KMS-11 (cell line): ENCODE measurements at regions not wholly inside any gene's neighbourhood (a gene's known extent, or its start where the extent isn't known, plus 50 kb on each side); places are given as distances from the start of the nearest gene placed in this dataset.

Source experiments
- H2AFZ ChIP-seq: fragments of 200-600 bp; sonication (generic); 2 replicates; pipeline ENCODE4 v1.6.1; 2016; ENCODE audit warnings: antibody characterized with exemption, mixed run types, low read depth
- H3K27ac ChIP-seq: fragments of 200-600 bp; sonication (generic); 2 replicates; pipeline ENCODE4 v1.6.1; 2016; ENCODE audit warnings: mild to moderate bottlenecking, mixed run types
- H3K27me3 ChIP-seq: fragments of 200-600 bp; sonication (generic); 2 replicates; pipeline ENCODE4 v1.6.1; 2017; ENCODE audit warnings: mild to moderate bottlenecking, low read depth, mixed run types, moderate library complexity; ENCODE audit not compliant: insufficient read depth
- H3K36me3 ChIP-seq: fragments of 200-600 bp; sonication (generic); 2 replicates; pipeline ENCODE4 v1.6.1; 2017; ENCODE audit warnings: mild to moderate bottlenecking, mixed run types; ENCODE audit not compliant: insufficient read depth
- H3K4me1 ChIP-seq: fragments of 200-600 bp; sonication (generic); 2 replicates; pipeline ENCODE4 v1.6.1; 2016; ENCODE audit warnings: mild to moderate bottlenecking, low read depth, mixed run types; ENCODE audit not compliant: poor library complexity, severe bottlenecking
- H3K4me2 ChIP-seq: fragments of 200-600 bp; sonication (generic); 2 replicates; pipeline ENCODE4 v1.7.0; 2016; ENCODE audit warnings: mild to moderate bottlenecking, mixed run types
- H3K4me3 ChIP-seq: fragments of 200-600 bp; sonication (generic); IDR thresholded peaks from 2 replicates; pipeline ENCODE4 v1.6.1; 2017; ENCODE audit warnings: low read depth, low read length, mixed read lengths; ENCODE audit not compliant: insufficient read depth
- H3K79me2 ChIP-seq: fragments of 200-600 bp; sonication (generic); 2 replicates; pipeline ENCODE4 v1.6.1; 2016; ENCODE audit warnings: low read depth, mixed run types; ENCODE audit not compliant: insufficient read depth
- H3K9ac ChIP-seq: fragments of 200-600 bp; sonication (generic); 2 replicates; pipeline ENCODE4 v1.6.1; 2016; ENCODE audit warnings: mild to moderate bottlenecking, mixed run types
- H4K20me1 ChIP-seq: fragments of 200-600 bp; sonication (generic); 2 replicates; pipeline ENCODE4 v1.6.1; 2016; ENCODE audit warnings: mild to moderate bottlenecking, mixed run types; ENCODE audit not compliant: insufficient read depth
- TF ChIP-seq, protein P1 (sequence below): fragments of 200-600 bp; sonication (generic); conservative IDR thresholded peaks from 2 replicates; pipeline ENCODE4 v1.6.1; 2017; ENCODE audit warnings: low read depth, mild to moderate bottlenecking, antibody characterized with exemption, low read length, moderate library complexity, mixed read lengths

GRCh38 chr2:21489080-21489479, 365.3 kb downstream of the TDRD15 start:
- H3K4me2 ChIP-seq: peak overlapping the region; percentile 10; the same call in 1 of the 2 replicates
- peaks cover 9% of the 10 kb centered on the region for H3K4me1 ChIP-seq
- TF ChIP-seq, protein P1, sequence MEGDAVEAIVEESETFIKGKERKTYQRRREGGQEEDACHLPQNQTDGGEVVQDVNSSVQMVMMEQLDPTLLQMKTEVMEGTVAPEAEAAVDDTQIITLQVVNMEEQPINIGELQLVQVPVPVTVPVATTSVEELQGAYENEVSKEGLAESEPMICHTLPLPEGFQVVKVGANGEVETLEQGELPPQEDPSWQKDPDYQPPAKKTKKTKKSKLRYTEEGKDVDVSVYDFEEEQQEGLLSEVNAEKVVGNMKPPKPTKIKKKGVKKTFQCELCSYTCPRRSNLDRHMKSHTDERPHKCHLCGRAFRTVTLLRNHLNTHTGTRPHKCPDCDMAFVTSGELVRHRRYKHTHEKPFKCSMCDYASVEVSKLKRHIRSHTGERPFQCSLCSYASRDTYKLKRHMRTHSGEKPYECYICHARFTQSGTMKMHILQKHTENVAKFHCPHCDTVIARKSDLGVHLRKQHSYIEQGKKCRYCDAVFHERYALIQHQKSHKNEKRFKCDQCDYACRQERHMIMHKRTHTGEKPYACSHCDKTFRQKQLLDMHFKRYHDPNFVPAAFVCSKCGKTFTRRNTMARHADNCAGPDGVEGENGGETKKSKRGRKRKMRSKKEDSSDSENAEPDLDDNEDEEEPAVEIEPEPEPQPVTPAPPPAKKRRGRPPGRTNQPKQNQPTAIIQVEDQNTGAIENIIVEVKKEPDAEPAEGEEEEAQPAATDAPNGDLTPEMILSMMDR: no peak
- H3K36me3 ChIP-seq: no peaks in the 10 kb centered on the region
- H3K27me3 ChIP-seq: no peaks in the 10 kb centered on the region
- no peaks in the 10 kb centered on the region for H4K20me1 ChIP-seq
- H2AFZ ChIP-seq: no peak overlapping the region
- no peaks in the 10 kb centered on the region for H3K79me2 ChIP-seq
- no peak overlapping the region for H3K9ac ChIP-seq
- no peak overlapping the region for H3K27ac ChIP-seq
- no peak overlapping the region for H3K4me3 ChIP-seq

DNA sequence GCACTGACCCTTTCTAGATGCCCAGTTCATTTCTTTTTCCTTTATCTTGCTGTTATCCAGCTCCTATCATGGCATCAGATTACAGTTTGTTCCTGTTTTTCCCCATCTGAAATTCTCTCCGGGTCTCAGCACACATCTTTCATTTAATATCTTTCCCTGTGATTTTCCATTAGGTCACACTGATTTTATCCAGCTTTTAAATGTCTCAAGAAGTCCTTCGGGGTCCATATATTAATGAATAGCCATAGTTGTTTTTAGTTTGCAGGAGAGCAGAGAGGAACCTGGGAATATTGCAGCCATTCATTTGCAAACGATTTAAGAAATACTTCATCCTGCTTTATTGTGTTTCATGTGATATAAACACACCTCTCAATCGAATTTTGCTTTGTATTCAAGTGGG, 374.2 kb downstream of the TDRD15 start:
- H2AFZ ChIP-seq: no peak overlapping the region
- no peak overlapping the region for H3K4me3 ChIP-seq
- H3K36me3 ChIP-seq: no peaks in the 10 kb centered on the region
- no peaks in the 10 kb centered on the region for H4K20me1 ChIP-seq
- H3K27me3 ChIP-seq: no peaks in the 10 kb centered on the region
- TF ChIP-seq, protein P1: no peak
- no peaks in the 10 kb centered on the region for H3K4me1 ChIP-seq
- no peak overlapping the region for H3K27ac ChIP-seq
- no peak overlapping the region for H3K9ac ChIP-seq
- no peak overlapping the region for H3K4me2 ChIP-seq
- H3K79me2 ChIP-seq: no peaks in the 10 kb centered on the region

DNA sequence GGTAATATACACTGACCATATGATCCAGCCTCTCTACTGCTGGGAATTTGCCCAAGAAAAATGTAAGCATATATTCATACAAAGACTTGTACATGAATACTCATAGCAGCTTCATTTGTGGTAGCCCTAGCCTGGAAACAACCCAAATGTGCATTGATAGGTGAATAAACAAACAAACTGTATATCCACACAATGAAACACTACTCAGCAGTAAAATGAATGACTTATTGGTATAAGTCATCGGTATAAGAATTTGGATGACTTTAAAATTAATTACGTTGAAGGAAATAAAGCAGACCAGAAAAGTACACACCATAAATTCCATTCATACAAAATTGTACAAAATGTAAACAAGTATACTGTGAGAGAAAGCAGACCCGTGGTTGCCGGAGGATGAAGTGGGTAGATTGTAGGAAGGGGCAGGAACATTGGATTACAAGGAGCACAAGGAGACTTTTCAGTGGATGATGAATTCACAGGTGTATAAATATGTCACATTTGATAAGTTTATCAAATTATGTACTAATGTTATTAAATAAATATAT, 376.7 kb downstream of the TDRD15 start:
- Histone ChIP-seq H3K36me3 (no peaks in the 10 kb centered on the region), H4K20me1 (no peaks in the 10 kb centered on the region), H3K4me3 (no peak overlapping the region), H3K9ac (no peak overlapping the region), H3K4me1 (no peaks in the 10 kb centered on the region), H3K4me2 (no peak overlapping the region), H3K79me2 (no peaks in the 10 kb centered on the region), H3K27me3 (no peaks in the 10 kb centered on the region), H2AFZ (no peak overlapping the region), H3K27ac (no peak overlapping the region)
- TF ChIP-seq, protein P1: no peak

GRCh38 chr2:21501376-21502027, 377.7 kb downstream of the TDRD15 start:
- Histone ChIP-seq H3K79me2 (no peaks in the 10 kb centered on the region), H2AFZ (no peak overlapping the region), H3K27ac (no peak overlapping the region), H3K9ac (no peak overlapping the region), H3K4me1 (no peaks in the 10 kb centered on the region), H3K4me2 (no peak overlapping the region), H3K4me3 (no peak overlapping the region), H4K20me1 (no peaks in the 10 kb centered on the region), H3K36me3 (no peaks in the 10 kb centered on the region), H3K27me3 (no peaks in the 10 kb centered on the region)
- TF ChIP-seq, protein P1: no peak
